HepG2 (cell line): ENCODE measurements at regions not wholly inside any gene's neighbourhood (a gene's known extent, or its start where the extent isn't known, plus 50 kb on each side); places are given as distances from the start of the nearest gene placed in this dataset.

ENCODE experiments used
- ATAC-seq: fragments of 200-7000 bp; cut with Tn5 transposase; 3 replicates; pipeline ENCODE4 v1.9.1; 2020; ENCODE audit warnings: mild to moderate bottlenecking, moderate library complexity
- BruUV-seq: library from RNA; stranded (reverse); fragments of 400-500 nt; replicated peaks from 2 replicates; lab custom pipeline; 2021; lab: Mats Ljungman, UMichigan
- CTCF ChIA-PET: fragments of 300-600 bp; formaldehyde crosslinking; extraction: SDS; loops from one replicate; lab custom pipeline; 2021; ENCODE audit warnings: low total read pairs, inconsistent platforms, low intra/inter-chr PET ratio; lab: Yijun Ruan, JAX
- POLR2A ChIA-PET: fragments of 350-600 bp; sonication (Branson Sonifier 250); formaldehyde crosslinking; loops from one replicate; lab custom pipeline; 2020; ENCODE audit warnings: antibody characterized with exemption, inconsistent platforms; lab: Yijun Ruan, JAX
- DNase-seq: peaks from one replicate; pipeline ENCODE4 v3.0.0-alpha.2; 2015; ENCODE audit warnings: low spot score
- FAIRE-seq: peaks from 3 replicates; lab custom pipeline; 2011; peaks lifted over from hg19 to GRCh38; lab: Jason Lieb, UNC
- H2AFZ ChIP-seq: one replicate; pipeline ENCODE4 v1.6.1; 2011; ENCODE audit warnings: low read length, inconsistent platforms
- H3K27ac ChIP-seq: fragments of 300-600 bp; 3 replicates; pipeline ENCODE4 v1.8.0; 2011; ENCODE audit warnings: mixed run types, mild to moderate bottlenecking, mixed read lengths, low read length, inconsistent platforms; ENCODE audit not compliant: insufficient read depth; ENCODE audit errors: extremely low read length
- H3K27me3 ChIP-seq, 2 experiments: fragments of 200-600 bp in 1 of 2; 2 replicates in 1 of 2; 3 replicates in 1 of 2; pipeline versions ENCODE4 v1.6.0 to v1.8.0; 2011; ENCODE audit warnings: low read length in 2 of 2, mild to moderate bottlenecking in 2 of 2, moderate library complexity in 2 of 2, inconsistent platforms in 1 of 2; ENCODE audit not compliant: insufficient read depth in 2 of 2, control insufficient read depth in 1 of 2
- H3K36me3 ChIP-seq, 2 experiments: fragments of 200-600 bp in 1 of 2; replicated peaks in 1 of 2; 2 replicates in 1 of 2; 3 replicates in 1 of 2; pipeline versions ENCODE4 v1.5.1 to v1.8.0; 2011; ENCODE audit warnings: low read length in 2 of 2, inconsistent platforms in 1 of 2; ENCODE audit not compliant: insufficient read depth in 2 of 2, control insufficient read depth in 1 of 2
- H3K4me1 ChIP-seq: 2 replicates; pipeline ENCODE4 v1.5.1; 2012; ENCODE audit warnings: low read length, inconsistent platforms; ENCODE audit not compliant: insufficient read depth
- H3K4me2 ChIP-seq: 2 replicates; pipeline ENCODE4 v1.6.0; 2011; ENCODE audit warnings: low read depth, low read length, inconsistent platforms
- H3K4me3 ChIP-seq, 3 experiments: fragments of 200-600 bp in 1 of 3; sonication (generic), shearing (Covaris generic) in 1 of 3; replicated peaks in 1 of 3; 2 replicates each; pipeline ENCODE4 v1.5.1; 2011 to 2016; ENCODE audit warnings: low read length in 3 of 3, inconsistent platforms in 2 of 3, low read depth in 2 of 3, mild to moderate bottlenecking in 2 of 3, control low read depth in 1 of 3, mixed read lengths in 1 of 3; ENCODE audit not compliant: insufficient read depth in 1 of 3
- H3K79me2 ChIP-seq: one replicate; pipeline ENCODE4 v1.6.1; 2011; ENCODE audit warnings: low read length, inconsistent platforms; ENCODE audit not compliant: insufficient read depth
- H3K9ac ChIP-seq: 2 replicates; pipeline ENCODE4 v1.6.0; 2011; ENCODE audit warnings: mild to moderate bottlenecking, low read depth, low read length, inconsistent platforms; ENCODE audit not compliant: insufficient read depth
- H3K9me3 ChIP-seq: 2 replicates; pipeline ENCODE4 v1.5.1; 2012; ENCODE audit warnings: mild to moderate bottlenecking, low read length
- H4K20me1 ChIP-seq: 2 replicates; pipeline ENCODE4 v1.6.0; 2011; ENCODE audit warnings: inconsistent platforms, mild to moderate bottlenecking, low read length, moderate library complexity; ENCODE audit not compliant: insufficient read depth
- CC2D1A ChIP-seq: sonication (generic); formaldehyde crosslinking; IDR thresholded peaks from 2 replicates; pipeline ENCODE4 v1.8.1; 2023; ENCODE audit warnings: mild to moderate bottlenecking, missing genetic modification reagents
- CENPT ChIP-seq: sonication (generic); formaldehyde crosslinking; IDR thresholded peaks from 2 replicates; pipeline ENCODE4 v1.8.0; 2022; ENCODE audit warnings: low read depth, mild to moderate bottlenecking, moderate library complexity, missing genetic modification reagents
- EZH2 ChIP-seq: conservative IDR thresholded peaks from 2 replicates; pipeline ENCODE4 v1.6.1; 2012; ENCODE audit warnings: mild to moderate bottlenecking, low read depth, low read length, moderate library complexity
- HMG20B ChIP-seq: conservative IDR thresholded peaks from 2 replicates; pipeline ENCODE4 v1.6.1; 2016; ENCODE audit warnings: missing genetic modification reagents, missing compliant biosample characterization
- HNRNPH1 ChIP-seq: fragments of 200-400 bp; formaldehyde crosslinking; optimal IDR thresholded peaks from 2 replicates; pipeline ENCODE3; 2017; ENCODE audit warnings: mild to moderate bottlenecking, low read depth, low read length
- MXD4 ChIP-seq: IDR thresholded peaks from 2 replicates; pipeline ENCODE4 v1.6.1; 2016; ENCODE audit warnings: mild to moderate bottlenecking, missing biosample characterization, missing genetic modification reagents
- PTBP1 ChIP-seq: fragments of 200-400 bp; formaldehyde crosslinking; IDR thresholded peaks from 2 replicates; pipeline ENCODE4 v1.6.1; 2018; ENCODE audit warnings: low read length, low read depth; ENCODE audit not compliant: poor library complexity, severe bottlenecking
- ZBTB21 ChIP-seq: sonication (generic); formaldehyde crosslinking; IDR thresholded peaks from 2 replicates; pipeline ENCODE4 v1.4.0; 2020; ENCODE audit warnings: missing genetic modification reagents
- ZBTB7A ChIP-seq: sonication (generic); formaldehyde crosslinking; IDR thresholded peaks from 2 replicates; pipeline ENCODE4 v1.8.0; 2022; ENCODE audit warnings: mild to moderate bottlenecking, missing genetic modification reagents
- ZFP36 ChIP-seq: fragments of 150-350 bp; IDR thresholded peaks from 2 replicates; pipeline ENCODE4 v1.6.1; 2018; ENCODE audit warnings: borderline replicate concordance, low read length, low read depth; ENCODE audit not compliant: partially characterized antibody
- ZNF101 ChIP-seq: sonication (generic); formaldehyde crosslinking; IDR thresholded peaks from 2 replicates; pipeline ENCODE4 v1.4.0; 2020; ENCODE audit warnings: mild to moderate bottlenecking, low read depth, missing genetic modification reagents, borderline replicate concordance
- ZNF282 ChIP-seq: fragments of 450-650 bp; IDR thresholded peaks from 2 replicates; pipeline ENCODE4 v1.6.1; 2018; ENCODE audit not compliant: partially characterized antibody
- ZNF407 ChIP-seq: sonication (generic); formaldehyde crosslinking; IDR thresholded peaks from one replicate; pipeline ENCODE4 v1.5.1; 2020; ENCODE audit warnings: mild to moderate bottlenecking, missing genetic modification reagents; ENCODE audit errors: not compliant biosample characterization
- WGBS: methylation state at CpG from one replicate; pipeline ENCODE4 v1.1.6; 2017; ENCODE audit warnings: low lambda C conversion rate; 5-methylcytosine and 5-hydroxymethylcytosine counted together
- in situ Hi-C: cut with HindIII; loops from 2 replicates; pipeline ENCODE4 v1.10.0; 2017; ENCODE audit warnings: low pct_unique_long_range_greater_than_20kb; ENCODE audit not compliant: extremely low pct_ligation_motif_present
- intact Hi-C: fragments of 100-400 bp; cut with micrococcal nuclease; formaldehyde crosslinking; loops from one replicate; pipeline ENCODE4 v1.10.0; 2022; ENCODE audit not compliant: unreplicated experiment

GRCh38 chr22:27207266-27207665, 549.9 kb downstream of the MIAT start:
- H3K9me3 ChIP-seq = no peaks in the 10 kb centered on the region
- TF ChIP-seq ZBTB21 (CRISPR knock-in tag) (no peak), ZBTB7A (CRISPR knock-in tag) (no peak), ZNF407 (CRISPR knock-in tag) (no peak), MXD4 (no peak), HNRNPH1 (no peak), ZNF101 (CRISPR knock-in tag) (no peak), ZFP36 (no peak), CENPT (CRISPR knock-in tag) (no peak), ZNF282 (no peak), CC2D1A (CRISPR knock-in tag) (no peak), EZH2 (no peak), HMG20B (CRISPR knock-in tag) (no peak), PTBP1 (no peak)
- TF ChIP-seq, all 625 proteins: peak for 0
- Histone ChIP-seq H3K27ac (no peak overlapping the region), H4K20me1 (no peaks in the 10 kb centered on the region), H3K9ac (no peak overlapping the region), H3K36me3 (no peaks in the 10 kb centered on the region), H3K27me3 (peaks cover 0 to 6% of the 10 kb centered on the region in 2 experiments; a peak in 1 of 5 replicates), H3K4me3 (no peak overlapping the region), H3K79me2 (no peaks in the 10 kb centered on the region), H3K4me2 (no peak overlapping the region), H2AFZ (no peak overlapping the region), H3K4me1 (no peaks in the 10 kb centered on the region)
- CTCF ChIA-PET = no interaction called here
- intact Hi-C loops (no loop called here), in situ Hi-C loops (no loop called here)
- WGBS = 0% methylated on average over 5 of the region's 5 CpGs
- no peak for ATAC-seq
- no peak for FAIRE-seq
- no peak for DNase-seq
- BruUV-seq = no TSS peak
- POLR2A ChIA-PET = no interaction called here
